Ishikawa (cell line): ENCODE measurements at regions not wholly inside any gene's neighbourhood (a gene's known extent, or its start where the extent isn't known, plus 50 kb on each side); places are given as distances from the start of the nearest gene placed in this dataset.

Experiments
- CEBPB ChIP-seq: IDR thresholded peaks from 2 replicates; pipeline ENCODE4 v1.6.1; 2012
- CREB1 ChIP-seq: IDR thresholded peaks from 2 replicates; pipeline ENCODE4 v1.6.1; 2012; ENCODE audit warnings: low read depth
- EGR1 ChIP-seq: IDR thresholded peaks from 2 replicates; pipeline ENCODE4 v1.6.1; 2012
- EP300 ChIP-seq: IDR thresholded peaks from 2 replicates; pipeline ENCODE4 v1.6.1; 2012; ENCODE audit warnings: borderline replicate concordance
- FOXM1 ChIP-seq: IDR thresholded peaks from 2 replicates; pipeline ENCODE4 v1.6.1; 2012; ENCODE audit warnings: low read depth, borderline replicate concordance
- NFIC ChIP-seq: IDR thresholded peaks from 2 replicates; pipeline ENCODE4 v1.6.1; 2012
- RAD21 ChIP-seq: IDR thresholded peaks from 2 replicates; pipeline ENCODE4 v1.6.1; 2012; ENCODE audit warnings: low read depth
- TAF1 ChIP-seq: IDR thresholded peaks from 2 replicates; pipeline ENCODE4 v1.6.1; 2012; ENCODE audit warnings: low read depth, mild to moderate bottlenecking
- TCF12 ChIP-seq: IDR thresholded peaks from 2 replicates; pipeline ENCODE4 v1.6.1; 2012; ENCODE audit warnings: low read depth
- TEAD4 ChIP-seq: IDR thresholded peaks from 2 replicates; pipeline ENCODE4 v1.6.1; 2012
- YY1 ChIP-seq: IDR thresholded peaks from 2 replicates; pipeline ENCODE4 v1.6.1; 2012; ENCODE audit warnings: low read depth
- ZBTB7A ChIP-seq: IDR thresholded peaks from 2 replicates; pipeline ENCODE4 v1.6.1; 2012; ENCODE audit warnings: low read depth
- TF ChIP-seq, protein P1 (sequence below): IDR thresholded peaks from 2 replicates; pipeline ENCODE4 v1.6.1; 2012
- TF ChIP-seq, protein P2 (sequence below): IDR thresholded peaks from 2 replicates; pipeline ENCODE4 v1.6.1; 2012
- TF ChIP-seq, protein P3 (sequence below): IDR thresholded peaks from 2 replicates; pipeline ENCODE4 v1.6.1; 2012; ENCODE audit warnings: low read depth, mild to moderate bottlenecking

DNA sequence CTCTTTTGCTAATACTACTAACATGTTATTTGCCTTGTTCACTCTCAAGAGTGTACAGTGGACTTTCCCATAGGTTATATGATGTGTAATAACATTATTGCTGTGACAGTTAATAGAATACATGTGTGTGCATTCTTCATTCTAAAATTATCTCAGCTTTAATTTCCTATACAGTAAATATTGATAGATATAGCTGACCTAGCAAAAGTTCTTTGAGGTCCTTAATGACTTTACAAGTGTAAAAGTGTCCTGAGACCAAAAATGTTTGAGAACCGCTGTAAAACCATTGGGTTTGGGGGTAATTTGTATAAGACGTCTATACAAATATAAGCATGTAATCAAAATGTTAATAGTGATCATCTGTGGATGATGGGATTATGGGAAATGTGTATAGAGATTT is 469.5 kb upstream of the PROK2 start:
- TF ChIP-seq FOXM1 (no peak), TEAD4 (no peak), TAF1 (no peak), RAD21 (no peak), CEBPB (no peak), ZBTB7A (no peak), EGR1 (no peak), NFIC (no peak), TCF12 (no peak), YY1 (no peak), CREB1 (no peak), EP300 (no peak)
- TF ChIP-seq, protein P1, sequence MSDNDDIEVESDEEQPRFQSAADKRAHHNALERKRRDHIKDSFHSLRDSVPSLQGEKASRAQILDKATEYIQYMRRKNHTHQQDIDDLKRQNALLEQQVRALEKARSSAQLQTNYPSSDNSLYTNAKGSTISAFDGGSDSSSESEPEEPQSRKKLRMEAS: no peak
- TF ChIP-seq, protein P2, sequence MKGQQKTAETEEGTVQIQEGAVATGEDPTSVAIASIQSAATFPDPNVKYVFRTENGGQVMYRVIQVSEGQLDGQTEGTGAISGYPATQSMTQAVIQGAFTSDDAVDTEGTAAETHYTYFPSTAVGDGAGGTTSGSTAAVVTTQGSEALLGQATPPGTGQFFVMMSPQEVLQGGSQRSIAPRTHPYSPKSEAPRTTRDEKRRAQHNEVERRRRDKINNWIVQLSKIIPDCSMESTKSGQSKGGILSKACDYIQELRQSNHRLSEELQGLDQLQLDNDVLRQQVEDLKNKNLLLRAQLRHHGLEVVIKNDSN: no peak
- TF ChIP-seq, protein P3, sequence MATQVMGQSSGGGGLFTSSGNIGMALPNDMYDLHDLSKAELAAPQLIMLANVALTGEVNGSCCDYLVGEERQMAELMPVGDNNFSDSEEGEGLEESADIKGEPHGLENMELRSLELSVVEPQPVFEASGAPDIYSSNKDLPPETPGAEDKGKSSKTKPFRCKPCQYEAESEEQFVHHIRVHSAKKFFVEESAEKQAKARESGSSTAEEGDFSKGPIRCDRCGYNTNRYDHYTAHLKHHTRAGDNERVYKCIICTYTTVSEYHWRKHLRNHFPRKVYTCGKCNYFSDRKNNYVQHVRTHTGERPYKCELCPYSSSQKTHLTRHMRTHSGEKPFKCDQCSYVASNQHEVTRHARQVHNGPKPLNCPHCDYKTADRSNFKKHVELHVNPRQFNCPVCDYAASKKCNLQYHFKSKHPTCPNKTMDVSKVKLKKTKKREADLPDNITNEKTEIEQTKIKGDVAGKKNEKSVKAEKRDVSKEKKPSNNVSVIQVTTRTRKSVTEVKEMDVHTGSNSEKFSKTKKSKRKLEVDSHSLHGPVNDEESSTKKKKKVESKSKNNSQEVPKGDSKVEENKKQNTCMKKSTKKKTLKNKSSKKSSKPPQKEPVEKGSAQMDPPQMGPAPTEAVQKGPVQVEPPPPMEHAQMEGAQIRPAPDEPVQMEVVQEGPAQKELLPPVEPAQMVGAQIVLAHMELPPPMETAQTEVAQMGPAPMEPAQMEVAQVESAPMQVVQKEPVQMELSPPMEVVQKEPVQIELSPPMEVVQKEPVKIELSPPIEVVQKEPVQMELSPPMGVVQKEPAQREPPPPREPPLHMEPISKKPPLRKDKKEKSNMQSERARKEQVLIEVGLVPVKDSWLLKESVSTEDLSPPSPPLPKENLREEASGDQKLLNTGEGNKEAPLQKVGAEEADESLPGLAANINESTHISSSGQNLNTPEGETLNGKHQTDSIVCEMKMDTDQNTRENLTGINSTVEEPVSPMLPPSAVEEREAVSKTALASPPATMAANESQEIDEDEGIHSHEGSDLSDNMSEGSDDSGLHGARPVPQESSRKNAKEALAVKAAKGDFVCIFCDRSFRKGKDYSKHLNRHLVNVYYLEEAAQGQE: no peak

DNA sequence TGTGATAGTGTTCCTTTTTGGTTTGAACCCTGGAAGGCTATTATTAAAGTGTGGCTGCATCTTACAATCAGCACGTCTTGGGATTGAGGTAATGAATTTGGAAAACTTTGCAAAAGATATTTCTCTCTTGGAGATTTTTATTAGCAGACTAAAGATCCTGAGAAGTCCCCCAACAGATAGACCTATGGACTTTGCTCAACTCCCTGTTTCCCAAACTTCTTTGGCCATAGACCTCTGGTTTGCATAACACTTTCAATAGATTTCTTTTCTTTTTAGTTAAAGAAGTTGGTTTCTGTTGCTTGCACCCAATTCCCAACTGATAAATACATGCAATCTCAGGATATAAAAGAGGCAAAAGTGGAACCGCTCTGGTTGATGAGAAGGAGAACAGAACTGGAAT is 465.8 kb upstream of the PROK2 start:
- no peak for TF ChIP-seq TAF1

DNA sequence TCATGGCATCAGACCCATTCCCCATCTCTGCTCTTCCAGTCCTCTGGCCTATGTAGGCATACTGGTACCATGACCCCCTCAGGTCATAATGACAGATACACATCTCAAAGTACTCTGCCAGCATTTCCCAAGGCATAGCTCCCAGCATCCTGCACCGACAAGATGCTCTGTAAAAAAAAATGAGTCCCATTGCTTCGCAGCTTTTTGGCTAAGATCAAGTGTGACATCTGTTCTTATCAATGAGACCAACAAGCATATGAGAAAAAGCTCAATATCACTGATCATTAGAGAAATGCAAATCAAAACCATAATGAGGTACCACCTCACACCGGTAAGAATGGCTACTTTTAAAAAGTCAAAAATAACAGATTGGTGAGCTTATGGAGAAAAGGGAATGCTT is 463.9 kb upstream of the PROK2 start:
- TF ChIP-seq ZBTB7A (no peak), CEBPB (no peak)

DNA sequence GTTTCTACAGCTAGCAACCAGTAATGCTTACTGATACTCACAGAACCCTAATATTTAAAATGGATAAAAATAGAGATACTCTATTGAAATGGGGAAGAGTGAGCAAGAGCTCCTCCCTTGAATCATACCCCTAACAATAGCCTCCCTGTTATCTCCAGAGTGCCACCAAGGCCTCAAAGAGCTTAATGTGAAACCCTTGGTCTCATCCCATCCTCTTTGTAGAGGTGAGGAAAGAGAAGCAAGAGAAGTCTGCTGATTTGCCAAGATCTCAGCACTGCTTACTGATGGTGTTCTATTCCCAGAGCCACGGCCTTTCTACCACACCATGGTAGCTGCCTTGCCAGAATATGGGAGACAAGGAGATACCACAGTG is 463.4 kb upstream of the PROK2 start:
- TF ChIP-seq, protein P1: no peak
- TF ChIP-seq TAF1 (no peak), EGR1 (no peak), NFIC (no peak), TEAD4 (no peak), TCF12 (no peak), YY1 (no peak), RAD21 (no peak), ZBTB7A (no peak), CEBPB (no peak), EP300 (no peak), FOXM1 (no peak), CREB1 (no peak)
- TF ChIP-seq, protein P3: no peak
- TF ChIP-seq, protein P2: no peak

DNA sequence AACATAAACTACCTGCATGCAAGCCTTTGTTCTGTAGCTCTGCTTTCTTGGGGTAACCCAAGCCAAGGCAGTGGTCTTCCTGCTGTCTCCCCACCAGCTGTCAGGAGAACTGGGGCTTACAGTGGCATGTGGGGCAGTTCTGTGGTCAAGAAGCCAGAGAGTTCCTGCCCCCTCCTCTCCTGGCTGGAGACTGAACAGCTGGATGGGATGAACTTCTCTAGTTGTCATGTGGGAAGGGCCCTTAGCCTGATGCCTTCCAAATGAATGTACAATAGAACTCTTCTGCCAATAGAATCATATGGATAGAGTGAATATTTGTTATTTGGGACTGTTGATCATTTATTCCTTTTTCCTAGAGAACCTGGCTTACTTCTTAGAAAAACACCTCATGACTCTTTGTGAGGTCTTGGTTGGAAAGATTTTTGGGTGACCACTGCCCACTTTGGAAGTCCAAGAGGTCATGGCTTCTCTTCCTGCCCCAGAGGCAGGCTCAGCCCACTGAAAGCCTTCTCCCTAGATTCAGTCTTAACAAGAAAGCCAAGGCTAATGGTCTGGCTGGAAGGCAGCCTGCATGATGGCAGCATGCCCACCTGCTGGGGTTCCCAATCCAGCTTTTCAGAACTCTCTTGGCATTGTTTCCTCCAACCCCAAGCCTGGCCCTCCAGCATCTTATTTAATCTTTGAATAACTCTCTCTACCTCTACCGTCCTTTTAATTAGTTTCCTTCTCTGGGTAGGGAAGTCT is 462.9 kb upstream of the PROK2 start:
- TF ChIP-seq YY1 (no peak), RAD21 (no peak), NFIC (no peak), FOXM1 (no peak), CREB1 (no peak), TEAD4 (no peak)
- TF ChIP-seq, protein P1: no peak

DNA sequence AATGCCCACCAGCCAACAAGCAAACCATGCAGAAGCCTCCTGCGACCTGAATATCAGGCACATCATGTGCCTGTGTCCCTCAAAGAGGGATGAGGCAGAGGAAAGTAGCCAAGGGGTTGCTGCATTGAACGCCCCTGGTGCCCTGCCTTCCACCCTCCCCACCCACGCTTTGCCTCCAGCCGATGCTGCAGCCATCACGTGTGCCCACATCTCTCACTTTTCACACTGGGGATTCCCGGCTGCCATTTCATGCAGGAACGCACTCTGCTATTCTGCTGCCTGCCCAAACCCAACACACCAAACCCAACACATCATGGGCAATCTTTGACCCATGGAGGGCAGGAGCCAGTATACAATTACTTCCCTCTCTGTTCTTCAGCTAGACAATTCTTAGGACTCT is 462.2 kb upstream of the PROK2 start:
- TF ChIP-seq TEAD4 (no peak), TCF12 (no peak), EP300 (no peak), YY1 (no peak), ZBTB7A (no peak), NFIC (no peak), EGR1 (no peak), RAD21 (no peak), CEBPB (no peak), CREB1 (no peak), FOXM1 (no peak), TAF1 (no peak)
- TF ChIP-seq, protein P2: no peak
- TF ChIP-seq, protein P1: no peak
- TF ChIP-seq, protein P3: no peak
